ENCODE measurements at regions not wholly inside any gene's neighbourhood (a gene's known extent, or its start where the extent isn't known, plus 50 kb on each side); places are given as distances from the start of the nearest gene placed in this dataset.

GRCh38 chr12:107360482-107360881 lies 267.1 kb upstream of the CRY1 start:
- Histone ChIP-seq H3K79me2 (ENCODE audit: insufficient read depth) (no peaks in the 10 kb centered on the region), H3K36me3 (ENCODE audit: low read depth) (no peaks in the 10 kb centered on the region), H3K4me2 (ENCODE audit: unreplicated experiment) (no peak overlapping the region), H3K9ac (no peak overlapping the region), H3K27me3 (replicated peaks; ENCODE audit: insufficient read depth) (peaks cover 8% of the 10 kb centered on the region; the same call in 1 of the 2 replicates), H3K27ac (no peak overlapping the region), H3K9me2 (ENCODE audit: insufficient read depth) (no peaks in the 10 kb centered on the region), H3K4me1 (ENCODE audit: insufficient read depth) (peaks cover 4% of the 10 kb centered on the region), H3K4me3 (no peak overlapping the region), H2AFZ (no peak overlapping the region), H3F3A (ENCODE audit: insufficient read depth) (peaks cover 19% of the 10 kb centered on the region; the same call in 1 of the 2 replicates), H4K20me1 (ENCODE audit: insufficient read depth) (no peaks in the 10 kb centered on the region), H3K9me3 (ENCODE audit: low read depth) (no peaks in the 10 kb centered on the region)
- DNase-seq: no peak
- TF ChIP-seq EZH2phosphoT487 (IDR thresholded peaks at IDR 0.05; ENCODE audit: insufficient read depth, low read depth) (no peak), EZH2 (IDR thresholded peaks at IDR 0.05; ENCODE audit: insufficient read depth, poor library complexity, severe bottlenecking) (no peak)
- in situ Hi-C loops (cut with MboI): no loop called here
- WGBS, 2 experiments (ENCODE audit: low coverage in 1 of 2, low lambda C conversion rate in 2 of 2, missing lambda C conversion rate in 2 of 2): 93 to 97% methylated on average over 2 of the region's 2 CpGs

- no peaks in the 10 kb centered on the region for H3K4me1 ChIP-seq (ENCODE audit: insufficient read depth)
- no peaks in the 10 kb centered on the region for H4K20me1 ChIP-seq (ENCODE audit: insufficient read depth)
- no peak overlapping the region for H2AFZ ChIP-seq
- no peak overlapping the region for H3K9ac ChIP-seq
- H3K9me3 ChIP-seq (ENCODE audit: low read depth): no peaks in the 10 kb centered on the region
- H3K4me3 ChIP-seq: no peak overlapping the region
- in situ Hi-C loops (cut with MboI): no loop called here
- peaks cover 4% of the 10 kb centered on the region; the same call in 1 of the 2 replicates for H3K27me3 ChIP-seq (replicated peaks; ENCODE audit: insufficient read depth)
- no peak overlapping the region for H3K27ac ChIP-seq
- DNase-seq: no peak
- TF ChIP-seq EZH2 (IDR thresholded peaks at IDR 0.05; ENCODE audit: insufficient read depth, poor library complexity, severe bottlenecking) (no peak), EZH2phosphoT487 (IDR thresholded peaks at IDR 0.05; ENCODE audit: insufficient read depth, low read depth) (no peak)
- peaks cover 9% of the 10 kb centered on the region; the same call in 1 of the 2 replicates for H3F3A ChIP-seq (ENCODE audit: insufficient read depth)
- H3K9me2 ChIP-seq (ENCODE audit: insufficient read depth): no peaks in the 10 kb centered on the region
- WGBS, 2 experiments (ENCODE audit: low coverage in 1 of 2, low lambda C conversion rate in 2 of 2, missing lambda C conversion rate in 2 of 2): 58 to 84% methylated on average over 2 of the region's 2 CpGs
- no peaks in the 10 kb centered on the region for H3K79me2 ChIP-seq (ENCODE audit: insufficient read depth)
- no peak overlapping the region for H3K4me2 ChIP-seq (ENCODE audit: unreplicated experiment)
- H3K36me3 ChIP-seq (ENCODE audit: low read depth): no peaks in the 10 kb centered on the region
Observed at GRCh38 chr12:107361970-107362369, 268.6 kb upstream of the CRY1 start.

- WGBS, 2 experiments (ENCODE audit: low coverage in 1 of 2, low lambda C conversion rate in 2 of 2, missing lambda C conversion rate in 2 of 2): 51 to 57% methylated on average over 5 of the region's 5 CpGs
- peaks cover 9% of the 10 kb centered on the region; the same call in 1 of the 2 replicates for H3F3A ChIP-seq (ENCODE audit: insufficient read depth)
- H3K4me1 ChIP-seq (ENCODE audit: insufficient read depth): no peaks in the 10 kb centered on the region
- no peaks in the 10 kb centered on the region for H4K20me1 ChIP-seq (ENCODE audit: insufficient read depth)
- in situ Hi-C loops (cut with MboI): no loop called here
- no peak overlapping the region for H2AFZ ChIP-seq
- peaks cover 4% of the 10 kb centered on the region; the same call in 1 of the 2 replicates for H3K27me3 ChIP-seq (replicated peaks; ENCODE audit: insufficient read depth)
- no peaks in the 10 kb centered on the region for H3K9me2 ChIP-seq (ENCODE audit: insufficient read depth)
- no peak overlapping the region for H3K4me3 ChIP-seq
- no peak for DNase-seq
- no peak overlapping the region for H3K4me2 ChIP-seq (ENCODE audit: unreplicated experiment)
- no peaks in the 10 kb centered on the region for H3K79me2 ChIP-seq (ENCODE audit: insufficient read depth)
- no peak overlapping the region for H3K27ac ChIP-seq
- no peaks in the 10 kb centered on the region for H3K36me3 ChIP-seq (ENCODE audit: low read depth)
- no peaks in the 10 kb centered on the region for H3K9me3 ChIP-seq (ENCODE audit: low read depth)
- TF ChIP-seq EZH2phosphoT487 (IDR thresholded peaks at IDR 0.05; ENCODE audit: insufficient read depth, low read depth): no peak
- no peak for TF ChIP-seq EZH2 (IDR thresholded peaks at IDR 0.05; ENCODE audit: insufficient read depth, poor library complexity, severe bottlenecking)
- no peak overlapping the region for H3K9ac ChIP-seq
Observed at GRCh38 chr12:107362960-107363359, 269.6 kb upstream of the CRY1 start.

GRCh38 chr12:107364875-107365518 lies 271.6 kb upstream of the CRY1 start:
- H3K9me2 ChIP-seq (ENCODE audit: insufficient read depth): no peaks in the 10 kb centered on the region
- H3K36me3 ChIP-seq (ENCODE audit: low read depth): no peaks in the 10 kb centered on the region
- WGBS, 2 experiments (ENCODE audit: low coverage in 1 of 2, low lambda C conversion rate in 2 of 2, missing lambda C conversion rate in 2 of 2): 82 to 89% methylated on average over 3 of the region's 3 CpGs
- no peak for DNase-seq
- H2AFZ ChIP-seq: no peak overlapping the region
- no peaks in the 10 kb centered on the region for H3K79me2 ChIP-seq (ENCODE audit: insufficient read depth)
- peaks cover 4% of the 10 kb centered on the region; the same call in 1 of the 2 replicates for H3K27me3 ChIP-seq (replicated peaks; ENCODE audit: insufficient read depth)
- H3F3A ChIP-seq (ENCODE audit: insufficient read depth): no peaks in the 10 kb centered on the region
- no peaks in the 10 kb centered on the region for H3K4me1 ChIP-seq (ENCODE audit: insufficient read depth)
- no peak overlapping the region for H3K4me3 ChIP-seq
- in situ Hi-C loops (cut with MboI): no loop called here
- H3K27ac ChIP-seq: no peak overlapping the region
- H3K9me3 ChIP-seq (ENCODE audit: low read depth): no peaks in the 10 kb centered on the region
- H3K9ac ChIP-seq: no peak overlapping the region
- H4K20me1 ChIP-seq (ENCODE audit: insufficient read depth): no peaks in the 10 kb centered on the region
- H3K4me2 ChIP-seq (ENCODE audit: unreplicated experiment): no peak overlapping the region
- TF ChIP-seq EZH2 (IDR thresholded peaks at IDR 0.05; ENCODE audit: insufficient read depth, poor library complexity, severe bottlenecking) (no peak), EZH2phosphoT487 (IDR thresholded peaks at IDR 0.05; ENCODE audit: insufficient read depth, low read depth) (no peak)

Data from GM23248 (cell line).